Inflammatory macrophage treated with lipopolysaccharide for 1 hour (primary cell): ENCODE measurements at regions not wholly inside any gene's neighbourhood (a gene's known extent, or its start where the extent isn't known, plus 50 kb on each side); places are given as distances from the start of the nearest gene placed in this dataset.

ENCODE experiments used
- DNase-seq, 2 donors: peaks; one replicate each; pipeline ENCODE4 v3.0.0-alpha.2; 2020 to 2022

DNA sequence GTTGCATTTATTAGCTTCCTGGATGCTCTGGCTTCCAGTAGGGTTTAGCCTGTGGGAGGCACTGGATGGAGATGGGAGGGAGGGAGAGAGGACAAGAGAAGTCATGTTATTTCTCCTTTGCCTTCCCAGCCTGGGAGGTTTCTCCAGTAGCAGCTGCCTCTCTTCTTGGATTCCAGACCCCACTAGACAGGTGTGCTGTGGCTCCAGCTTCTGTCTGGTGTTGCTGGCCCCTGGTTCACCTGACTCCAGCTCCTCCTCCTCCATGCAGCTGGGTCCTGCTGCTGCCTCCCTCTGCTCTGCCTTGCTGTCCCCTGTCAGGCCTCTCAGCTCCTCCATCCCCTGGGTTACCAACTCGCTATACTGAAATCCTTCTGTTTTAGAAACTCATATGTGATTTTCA is 188.9 kb upstream of the TNP1 start:
- no peak for DNase-seq

DNA sequence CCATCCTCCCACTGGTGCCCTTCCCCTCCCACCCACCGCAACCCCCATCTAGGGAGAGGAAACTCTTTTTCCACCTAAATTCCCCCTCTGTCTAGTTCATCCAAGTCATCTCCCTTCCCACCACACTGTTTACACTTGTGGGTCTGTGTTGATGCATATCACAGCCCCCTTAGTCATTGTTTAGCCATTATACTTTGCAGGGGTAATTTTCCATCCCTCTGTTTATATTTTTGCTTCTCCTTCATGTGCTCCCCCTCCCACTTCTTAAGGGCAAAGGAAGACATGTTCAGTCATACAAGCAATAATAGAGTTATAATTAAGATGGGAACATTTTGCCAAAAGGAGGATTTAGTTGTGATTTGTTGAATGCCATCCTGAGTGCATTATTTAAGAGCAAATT is 187.8 kb upstream of the TNP1 start:
- DNase-seq = no peak

DNA sequence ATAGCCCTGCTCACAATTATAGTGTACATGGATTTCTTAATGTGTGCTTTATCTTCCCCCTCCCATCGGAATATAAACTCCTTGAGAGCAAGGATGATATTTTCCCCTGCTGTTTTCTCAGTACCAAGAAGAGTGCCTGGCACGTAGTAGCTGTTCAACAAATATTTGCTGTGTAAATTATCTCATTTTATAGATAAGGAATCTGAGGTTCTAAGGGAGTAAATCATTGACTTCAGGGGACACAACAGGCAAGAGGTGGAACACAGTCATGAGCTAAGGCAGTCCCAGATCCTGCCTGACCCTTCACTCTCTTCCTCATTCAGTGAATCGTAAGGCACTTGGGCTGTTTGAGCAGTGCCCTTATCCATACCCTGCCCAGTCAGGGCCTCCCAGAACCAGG is 187.3 kb upstream of the TNP1 start:
- DNase-seq = no peak

DNA sequence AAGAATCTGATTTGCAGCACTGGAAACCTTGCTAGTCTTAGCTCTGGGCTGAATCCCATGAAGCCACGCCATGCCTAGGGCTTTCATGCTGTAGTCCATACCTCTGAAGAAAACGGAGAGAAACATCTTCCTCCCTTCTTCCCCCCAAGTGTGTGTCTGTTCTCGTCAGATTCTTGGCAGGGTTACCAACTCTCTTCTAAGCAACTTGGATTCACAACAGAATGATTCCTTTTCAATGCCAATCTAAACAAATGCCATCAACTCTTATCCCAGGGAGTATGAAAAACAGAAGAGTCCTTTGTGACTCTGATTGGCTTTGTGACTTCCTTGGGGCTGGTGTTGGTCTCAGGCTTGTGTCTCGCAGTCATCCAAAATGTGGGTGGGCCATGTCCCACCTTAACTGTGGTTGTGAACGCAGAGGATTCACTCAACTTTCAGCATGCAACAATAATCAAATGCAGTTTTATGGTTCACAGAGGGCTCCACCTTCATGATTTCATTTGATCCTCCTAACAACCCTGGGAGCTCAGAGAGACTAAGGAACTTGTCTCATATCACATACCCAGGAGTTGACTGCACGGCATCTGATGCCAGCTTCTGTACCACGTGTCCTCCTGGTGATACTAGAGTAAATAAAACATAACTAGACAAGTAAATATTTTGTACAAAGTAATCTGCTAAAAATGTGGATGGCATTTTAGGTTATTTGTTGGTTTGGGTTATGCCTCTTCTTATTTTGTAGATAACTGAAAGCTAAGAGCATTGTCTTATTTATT is 186.0 kb upstream of the TNP1 start:
- DNase-seq = no peak

DNA sequence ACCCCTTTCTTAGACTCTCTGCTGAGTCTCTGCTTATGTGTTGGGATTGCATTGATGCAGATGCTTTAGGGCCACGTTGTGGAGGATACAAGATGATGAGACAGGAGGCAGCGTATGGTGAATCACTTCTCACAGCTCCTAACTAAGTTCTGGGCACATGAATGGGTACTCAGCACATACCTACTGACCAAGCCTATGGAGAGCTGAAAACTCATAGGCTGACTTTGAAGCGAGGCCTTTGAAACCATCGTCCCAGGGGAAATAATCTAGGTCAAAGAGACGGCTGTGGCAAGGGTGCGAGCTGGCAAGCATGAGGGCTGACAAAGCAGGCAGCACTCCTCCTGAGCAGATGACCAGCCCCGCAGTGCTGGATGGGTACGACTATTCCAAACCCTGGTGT is 180.2 kb upstream of the TNP1 start:
- DNase-seq = no peak

DNA sequence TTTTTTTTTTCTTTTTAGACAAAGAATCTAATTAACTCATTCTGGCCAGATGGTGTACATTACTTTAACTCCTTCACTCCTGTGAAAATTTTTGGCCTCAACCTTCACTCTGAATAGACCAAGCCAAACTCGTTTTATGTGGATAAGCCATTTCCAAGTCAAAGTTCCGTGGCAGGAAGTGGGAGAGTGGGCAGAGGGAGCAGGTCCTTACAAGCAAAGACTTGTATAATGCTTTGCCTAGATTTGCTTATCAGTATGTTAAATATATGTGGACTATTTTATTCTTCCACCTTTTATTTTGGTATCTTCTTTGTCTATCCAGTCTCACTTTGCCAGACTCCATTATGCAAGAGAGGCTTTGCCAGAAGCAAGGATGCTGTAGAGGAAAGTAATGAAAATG is 178.1 kb upstream of the TNP1 start:
- DNase-seq = no peak

DNA sequence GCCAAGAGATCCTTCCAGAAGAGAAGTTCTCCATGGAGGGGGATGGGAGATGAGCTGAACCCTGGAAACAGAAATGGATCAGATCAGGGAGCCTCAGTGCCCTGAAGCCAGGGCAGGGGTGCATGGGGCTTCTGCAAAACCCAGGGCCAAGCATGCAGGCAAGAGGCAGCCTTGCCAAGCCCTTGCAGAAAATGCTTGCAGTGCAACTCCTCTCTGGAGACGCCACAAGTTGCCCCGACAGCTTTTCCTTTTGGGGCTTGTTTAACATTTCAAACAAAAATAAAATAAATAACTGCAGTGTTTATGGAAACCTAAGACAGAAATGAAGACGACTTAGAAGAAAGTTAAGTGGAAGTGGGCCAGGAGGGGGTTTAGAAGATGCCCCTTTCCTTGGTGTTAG is 177.5 kb upstream of the TNP1 start:
- DNase-seq = no peak

DNA sequence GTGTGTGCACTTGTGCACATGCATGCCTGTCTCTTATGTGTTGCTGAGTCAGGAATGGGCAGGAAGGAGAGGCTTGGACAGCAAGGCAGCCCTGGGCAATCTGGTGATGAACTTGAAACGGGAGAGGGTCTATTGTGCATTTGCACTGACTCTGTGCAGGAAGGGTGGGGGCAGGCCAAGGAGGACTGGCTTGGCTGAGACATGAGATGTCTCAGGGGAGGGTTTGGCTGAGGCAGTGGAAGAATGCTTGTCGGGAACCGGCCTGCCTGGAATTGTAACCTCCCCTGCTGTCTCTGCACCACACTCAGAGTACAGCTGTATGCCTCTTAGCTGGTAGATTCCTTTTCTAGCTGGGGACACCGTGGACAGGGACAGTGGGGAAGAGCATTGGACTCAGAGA is 176.1 kb upstream of the TNP1 start:
- DNase-seq = no peak

DNA sequence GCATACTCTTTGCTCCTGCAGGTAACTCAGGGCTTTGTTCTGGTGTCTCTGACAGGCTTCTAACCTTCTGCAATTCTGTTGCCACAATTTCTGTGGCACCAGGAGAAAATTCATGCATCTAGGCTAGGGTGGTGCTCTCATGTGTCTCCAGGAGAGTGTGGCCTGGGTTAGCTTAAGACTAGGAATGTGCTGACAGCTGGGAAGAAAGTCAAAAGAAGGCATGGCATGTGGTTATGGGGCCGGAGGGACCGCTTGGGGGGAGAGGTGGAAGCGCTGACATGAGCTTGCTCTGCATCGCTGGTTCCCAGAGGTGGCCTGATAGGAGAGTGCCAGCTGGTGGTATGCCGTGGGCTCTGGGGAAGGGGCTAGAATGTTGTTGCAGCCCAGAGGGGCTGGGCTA is 173.3 kb upstream of the TNP1 start:
- DNase-seq = no peak

DNA sequence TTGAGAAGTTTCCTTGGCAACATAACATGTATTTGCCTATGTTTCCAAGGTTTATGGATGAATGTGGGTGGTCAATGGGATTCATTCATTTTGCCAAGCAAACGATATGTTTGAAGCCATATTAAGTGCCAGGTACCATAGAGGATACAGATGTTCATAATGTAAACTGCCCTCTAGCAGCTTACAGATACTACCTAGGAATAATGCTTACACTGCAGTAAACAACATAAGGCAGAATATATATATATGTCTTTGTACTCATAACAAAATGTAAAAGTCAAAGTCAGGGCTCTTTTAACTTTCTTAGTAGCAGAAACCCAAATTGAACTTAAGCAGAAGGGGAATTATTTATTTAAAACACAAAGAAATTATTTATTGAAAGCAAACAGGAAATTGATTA is 171.6 kb upstream of the TNP1 start:
- no peak for DNase-seq

DNA sequence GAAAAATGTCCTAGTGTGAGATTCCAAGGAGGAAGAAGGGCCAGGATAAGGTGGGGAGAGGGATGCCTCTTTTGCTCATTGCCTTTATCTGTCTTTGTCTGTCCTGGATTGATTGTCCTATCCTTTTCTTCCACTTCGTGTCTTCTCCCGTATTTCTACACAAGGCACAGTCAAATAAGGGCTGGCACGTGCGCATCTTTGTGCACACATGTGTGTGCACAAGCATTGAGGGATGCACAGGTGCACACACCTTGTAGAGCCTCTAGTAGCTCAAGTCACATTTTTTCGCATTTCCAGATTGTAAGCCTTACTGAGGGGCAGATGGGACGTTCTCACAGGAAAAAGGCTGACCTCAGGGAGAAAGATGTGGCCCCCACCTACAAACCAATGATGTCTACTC is 170.2 kb upstream of the TNP1 start:
- no peak for DNase-seq

DNA sequence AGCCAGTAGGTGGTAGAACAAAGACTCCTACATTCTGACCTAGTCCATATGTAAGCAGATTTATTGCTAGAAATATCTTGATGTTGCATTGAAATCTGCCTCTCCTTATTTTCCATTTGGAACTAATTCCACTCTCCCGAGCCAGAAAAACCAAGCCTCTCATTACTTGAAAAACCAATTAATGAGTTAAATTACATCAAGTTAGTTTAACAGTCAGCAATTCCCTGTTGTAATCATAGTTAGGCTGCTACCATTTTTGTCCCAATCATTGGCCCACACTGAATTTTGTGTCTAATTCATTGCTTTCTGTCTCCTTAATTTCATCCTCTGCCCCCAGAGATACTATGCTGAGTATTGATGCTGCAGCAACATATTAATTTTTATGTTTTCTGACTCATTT is 168.3 kb upstream of the TNP1 start:
- DNase-seq = no peak

DNA sequence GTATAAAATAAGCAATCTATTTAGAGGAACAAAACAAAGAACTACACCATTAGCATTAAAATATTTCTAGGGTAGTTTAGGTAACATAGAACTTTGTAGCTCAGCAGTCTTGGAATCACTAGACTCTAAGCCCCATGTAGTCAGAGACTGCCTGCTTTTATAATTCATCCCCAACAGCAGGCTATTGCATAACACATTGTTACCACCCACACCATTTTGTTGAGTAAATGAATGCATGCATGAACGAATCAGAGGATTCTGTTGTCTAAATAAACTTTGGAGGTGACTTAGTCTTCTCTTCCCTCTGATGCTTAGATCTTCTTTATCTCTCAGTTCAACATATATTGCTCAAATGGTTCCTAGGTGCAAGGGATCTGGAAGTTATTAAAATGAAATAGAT is 167.6 kb upstream of the TNP1 start:
- no peak for DNase-seq

DNA sequence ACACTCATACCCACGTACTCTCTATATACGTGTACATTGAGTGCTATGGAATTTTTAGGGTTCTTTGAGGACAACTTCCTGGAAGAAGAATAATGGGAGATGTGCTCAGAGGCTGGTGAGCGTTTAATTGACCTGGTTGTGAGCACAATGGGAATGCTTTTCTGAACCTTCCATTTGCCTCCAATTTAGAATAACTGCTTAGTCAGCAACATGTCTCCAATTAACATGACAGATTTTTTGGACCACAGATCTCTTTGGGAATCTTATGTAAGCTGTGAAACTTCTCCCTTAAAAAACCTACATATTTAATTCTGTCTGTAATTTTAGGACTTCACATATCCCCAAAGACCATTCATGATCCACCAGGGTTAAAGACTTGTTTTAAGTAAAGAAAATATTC is 166.7 kb upstream of the TNP1 start:
- DNase-seq = no peak

DNA sequence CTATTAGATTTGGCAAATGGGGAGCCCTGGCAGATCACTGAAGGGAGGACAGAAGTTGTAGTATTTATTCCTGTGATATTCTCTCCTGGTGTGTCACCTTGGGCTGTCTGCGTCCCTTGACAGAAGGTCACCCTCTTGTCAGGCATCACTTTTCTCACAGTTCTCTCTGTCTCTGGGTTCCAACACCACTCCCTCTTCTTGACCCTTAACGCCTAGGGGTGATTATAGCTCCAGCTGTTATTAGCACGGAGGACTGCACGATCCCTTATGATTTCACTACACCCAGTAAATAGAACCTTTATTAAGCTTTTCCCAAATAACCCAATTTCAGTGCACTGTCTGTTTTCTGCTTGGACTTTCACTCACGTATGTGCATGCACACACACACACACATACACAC is 166.3 kb upstream of the TNP1 start:
- DNase-seq = no peak

DNA sequence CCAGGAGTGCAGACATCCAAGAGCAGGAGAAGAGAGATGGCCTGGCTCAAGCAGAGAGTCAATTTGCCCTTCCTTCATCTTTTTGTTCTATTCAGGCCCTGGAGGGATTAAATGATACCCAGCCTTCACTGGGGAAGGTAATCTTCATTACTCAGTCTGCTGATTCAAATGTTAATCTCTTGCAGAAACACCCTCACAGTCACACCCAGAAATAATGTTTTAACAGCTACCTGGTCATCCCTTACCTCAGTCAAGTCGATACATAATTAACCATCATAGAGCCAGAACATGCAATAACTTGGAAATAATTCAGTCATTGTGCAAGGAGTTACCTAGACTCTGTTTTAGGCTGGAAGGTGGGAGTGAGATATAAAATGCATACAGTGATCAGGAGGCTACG is 163.7 kb upstream of the TNP1 start:
- DNase-seq = no peak

DNA sequence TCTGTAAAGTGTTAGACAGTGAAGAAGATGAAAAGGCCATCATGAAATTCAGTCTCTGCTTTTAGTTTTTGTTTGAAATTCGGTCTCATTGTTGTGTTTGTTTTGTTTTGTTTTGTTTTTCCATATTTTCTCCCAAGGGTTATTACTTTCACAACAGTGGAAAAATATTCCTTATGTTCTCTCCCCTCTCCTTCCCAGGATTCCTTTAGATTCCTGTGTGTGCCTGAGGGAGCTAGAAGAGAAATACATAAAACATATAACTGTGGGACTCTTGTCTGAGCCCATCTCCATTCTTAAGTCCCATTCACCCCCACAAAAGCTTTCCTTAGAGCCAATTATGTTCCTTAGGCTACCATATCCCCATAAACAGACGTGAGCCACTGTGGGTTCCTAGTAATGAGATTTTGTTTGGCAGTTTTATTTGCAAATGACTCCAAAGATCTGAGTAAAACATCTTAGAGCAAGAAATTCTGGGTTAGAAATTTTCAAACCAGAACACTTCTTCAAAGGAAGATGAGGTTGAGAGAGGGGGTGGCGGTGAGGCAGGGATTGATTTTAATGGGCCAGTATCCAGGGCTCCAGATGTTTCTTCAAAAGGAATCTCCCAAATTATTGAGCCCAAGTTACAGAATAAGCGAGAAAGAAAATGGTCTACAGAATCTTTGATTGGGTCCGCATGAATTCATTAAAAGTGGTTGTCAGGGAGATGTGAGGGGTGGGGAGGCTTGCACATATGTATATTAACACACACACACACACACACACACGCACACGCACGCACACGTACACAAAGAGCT is 157.8 kb upstream of the TNP1 start:
- no peak for DNase-seq

DNA sequence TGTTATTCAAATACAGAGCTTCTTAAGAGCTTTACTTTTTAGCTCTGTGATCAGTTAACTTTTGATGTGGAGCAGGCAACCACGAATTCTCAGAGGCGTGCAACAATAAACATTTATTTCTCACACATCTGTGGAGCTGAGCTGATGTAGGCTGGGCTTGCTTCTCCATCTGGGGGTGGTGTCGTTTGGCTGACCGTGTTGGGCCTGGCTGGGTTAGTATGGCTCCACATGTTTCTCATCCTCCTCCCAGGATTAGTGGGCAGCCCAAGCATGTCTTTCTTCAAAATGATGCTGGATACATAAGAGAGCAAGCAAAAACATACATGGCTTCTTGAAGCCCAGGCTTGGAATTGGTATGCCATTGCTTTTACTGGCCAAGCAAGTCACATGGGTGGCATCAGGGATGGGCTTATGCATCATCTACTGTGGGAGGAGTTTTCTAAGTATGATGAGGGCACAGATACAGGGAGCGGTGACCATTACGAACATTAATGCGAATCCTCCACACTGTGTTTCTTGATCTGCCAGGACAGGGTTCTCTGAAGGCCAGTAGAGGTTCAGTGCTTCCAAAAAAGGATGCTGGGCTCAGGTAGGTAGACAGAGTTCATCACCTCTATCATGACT is 157.0 kb upstream of the TNP1 start:
- no peak for DNase-seq

DNA sequence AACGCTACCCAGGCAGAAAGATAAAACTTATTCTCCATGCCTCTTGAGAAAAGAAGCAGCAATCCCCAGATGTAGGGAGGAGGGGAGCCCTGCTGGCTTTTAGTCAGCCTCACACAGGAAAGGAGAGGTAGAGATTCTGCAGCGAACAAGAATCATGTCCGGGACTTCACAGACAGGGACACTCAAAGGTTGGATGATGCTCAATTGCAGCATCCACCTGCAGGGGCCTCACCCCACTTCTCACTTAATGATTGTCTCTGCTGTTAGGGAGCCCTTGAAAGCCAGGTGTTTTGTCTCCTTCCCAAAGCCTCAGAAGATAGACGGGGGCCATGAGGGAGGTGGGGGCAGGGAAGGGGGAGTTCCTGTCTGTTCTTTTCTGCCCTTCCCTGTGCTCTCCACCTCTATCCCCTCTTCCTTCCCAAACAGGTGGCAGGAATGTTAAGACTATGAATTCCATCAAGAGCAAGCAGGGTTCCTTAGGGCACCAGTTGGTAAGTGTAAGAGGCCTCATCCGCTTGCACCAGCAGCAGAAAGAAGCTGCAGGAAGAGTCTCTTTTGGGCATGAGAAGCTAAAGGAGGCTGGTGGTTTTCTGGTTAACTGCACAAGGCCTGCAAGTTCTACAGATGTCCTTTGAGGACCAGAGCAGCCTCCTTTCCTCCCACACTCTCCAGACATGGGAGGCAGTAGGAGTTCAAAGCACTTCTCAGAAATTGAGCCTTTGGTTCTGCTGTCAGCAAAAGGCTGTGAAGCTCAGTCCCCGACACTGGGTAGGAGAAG is 154.7 kb upstream of the TNP1 start:
- no peak for DNase-seq

DNA sequence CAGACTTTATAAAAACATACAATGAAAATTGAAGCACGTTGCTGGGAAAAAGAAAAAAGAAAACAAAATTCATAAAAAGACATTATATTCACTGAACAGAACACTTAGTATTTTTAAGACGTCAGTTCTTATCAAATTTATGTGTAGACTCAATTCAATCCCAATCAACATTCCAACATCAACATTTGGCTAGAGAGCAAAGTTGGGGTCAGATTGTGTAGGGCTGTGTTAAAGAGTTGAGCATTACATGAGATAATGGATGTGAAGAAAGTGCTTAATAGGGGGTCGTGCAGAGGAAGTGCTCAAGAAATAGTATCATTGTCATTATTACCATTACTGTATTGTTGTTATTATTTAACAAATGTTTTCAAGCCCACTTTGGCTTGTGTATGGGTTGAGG is 154.1 kb upstream of the TNP1 start:
- DNase-seq = no peak

DNA sequence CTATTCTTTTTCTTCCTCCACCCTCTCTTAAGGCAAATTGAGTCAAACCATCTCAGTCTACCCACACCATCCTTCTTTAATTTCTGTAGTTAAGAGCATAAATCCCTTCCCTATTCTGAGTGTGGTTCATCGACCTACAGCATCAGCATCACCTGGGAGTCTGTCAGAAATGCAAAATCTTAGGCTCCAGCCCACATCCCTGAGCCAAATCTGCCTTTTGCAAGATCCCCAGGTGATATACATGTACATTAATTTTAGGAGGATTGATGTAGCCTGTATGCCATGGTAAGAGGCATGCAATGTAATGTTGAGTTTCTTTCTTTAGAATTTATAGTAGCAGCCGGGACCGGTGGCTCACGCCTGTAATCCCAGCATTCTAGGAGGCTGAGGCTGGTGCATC is 151.7 kb upstream of the TNP1 start:
- no peak for DNase-seq

DNA sequence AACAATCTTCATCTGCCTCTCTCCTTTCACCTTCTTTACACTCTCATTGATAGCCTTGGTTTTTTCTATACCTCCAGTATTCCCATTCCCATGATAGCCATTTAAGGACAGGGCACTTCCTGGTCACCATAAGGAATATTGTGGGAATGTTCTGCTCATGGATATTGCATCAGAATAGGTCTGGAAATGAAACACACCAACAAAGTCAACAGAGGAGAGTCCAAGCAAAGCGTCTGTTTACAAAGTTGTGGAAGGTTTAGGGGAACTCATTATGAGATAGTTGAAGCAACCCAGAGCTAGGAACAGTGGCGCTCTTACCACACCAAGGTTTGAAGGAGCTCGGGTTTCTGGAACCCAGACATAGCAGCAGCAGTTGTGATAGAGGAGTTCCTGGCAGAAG is 150.3 kb upstream of the TNP1 start:
- no peak for DNase-seq

DNA sequence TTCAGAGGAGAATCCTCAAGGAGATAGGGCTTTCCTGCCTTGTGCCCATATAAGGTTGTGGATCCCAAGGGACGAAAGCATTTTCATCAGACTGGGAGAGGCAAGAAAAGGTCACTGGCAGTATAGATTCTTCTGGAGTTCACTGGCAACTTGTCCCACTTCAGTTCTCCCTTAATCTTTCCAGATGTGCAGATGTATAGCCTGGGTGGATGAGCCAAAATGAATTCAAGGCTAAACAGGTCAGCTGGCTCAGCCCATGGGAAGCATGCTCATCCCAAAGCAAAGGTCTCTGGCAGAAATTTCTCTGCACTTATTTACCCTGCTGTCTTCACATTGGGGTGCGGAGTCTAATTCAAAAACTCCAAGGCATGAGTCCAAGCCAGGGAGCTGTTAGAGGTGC is 148.9 kb upstream of the TNP1 start:
- no peak for DNase-seq

DNA sequence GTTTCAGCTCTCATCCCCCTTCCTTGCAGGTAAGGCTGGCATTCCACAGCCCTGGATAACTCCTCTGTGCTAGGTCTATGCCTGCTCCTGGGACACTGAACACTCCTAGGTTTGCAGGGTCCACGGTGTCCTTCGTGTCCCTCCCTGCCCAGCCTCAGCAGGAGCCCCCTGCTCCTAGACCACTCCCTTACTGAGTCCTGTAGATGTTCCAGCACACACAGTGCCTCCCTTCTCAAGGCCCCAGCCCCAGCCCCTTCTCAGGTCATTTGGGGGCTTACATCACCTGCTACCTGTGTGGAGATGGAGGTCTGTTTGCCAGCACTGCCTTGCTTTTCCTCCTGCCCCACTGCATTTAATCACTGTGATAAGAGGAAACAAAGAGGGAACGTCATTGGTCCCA is 146.4 kb upstream of the TNP1 start:
- DNase-seq = no peak
